Ishikawa (cell line): ENCODE measurements at regions not wholly inside any gene's neighbourhood (a gene's known extent, or its start where the extent isn't known, plus 50 kb on each side); places are given as distances from the start of the nearest gene placed in this dataset.

Experiments
- CEBPB ChIP-seq: IDR thresholded peaks from 2 replicates; pipeline ENCODE4 v1.6.1; 2012
- CREB1 ChIP-seq: IDR thresholded peaks from 2 replicates; pipeline ENCODE4 v1.6.1; 2012; ENCODE audit warnings: low read depth
- EGR1 ChIP-seq: IDR thresholded peaks from 2 replicates; pipeline ENCODE4 v1.6.1; 2012
- EP300 ChIP-seq: IDR thresholded peaks from 2 replicates; pipeline ENCODE4 v1.6.1; 2012; ENCODE audit warnings: borderline replicate concordance
- FOXM1 ChIP-seq: IDR thresholded peaks from 2 replicates; pipeline ENCODE4 v1.6.1; 2012; ENCODE audit warnings: low read depth, borderline replicate concordance
- MAX ChIP-seq: IDR thresholded peaks from 2 replicates; pipeline ENCODE4 v1.6.1; 2012
- NFIC ChIP-seq: IDR thresholded peaks from 2 replicates; pipeline ENCODE4 v1.6.1; 2012
- RAD21 ChIP-seq: IDR thresholded peaks from 2 replicates; pipeline ENCODE4 v1.6.1; 2012; ENCODE audit warnings: low read depth
- REST ChIP-seq: IDR thresholded peaks from 2 replicates; pipeline ENCODE4 v1.6.1; 2012; ENCODE audit warnings: low read depth, mild to moderate bottlenecking
- TAF1 ChIP-seq: IDR thresholded peaks from 2 replicates; pipeline ENCODE4 v1.6.1; 2012; ENCODE audit warnings: low read depth, mild to moderate bottlenecking
- TCF12 ChIP-seq: IDR thresholded peaks from 2 replicates; pipeline ENCODE4 v1.6.1; 2012; ENCODE audit warnings: low read depth
- TEAD4 ChIP-seq: IDR thresholded peaks from 2 replicates; pipeline ENCODE4 v1.6.1; 2012
- USF1 ChIP-seq: IDR thresholded peaks from 2 replicates; pipeline ENCODE4 v1.6.1; 2012
- YY1 ChIP-seq: IDR thresholded peaks from 2 replicates; pipeline ENCODE4 v1.6.1; 2012; ENCODE audit warnings: low read depth
- ZBTB7A ChIP-seq: IDR thresholded peaks from 2 replicates; pipeline ENCODE4 v1.6.1; 2012; ENCODE audit warnings: low read depth

- TF ChIP-seq CEBPB: no peak
- no peak for TF ChIP-seq ZBTB7A
- no peak for TF ChIP-seq RAD21
- TF ChIP-seq NFIC: no peak
- TF ChIP-seq TCF12: no peak
- TF ChIP-seq USF1: no peak
- no peak for TF ChIP-seq EP300
- no peak for TF ChIP-seq EGR1
- no peak for TF ChIP-seq REST
- TF ChIP-seq CREB1: no peak
- TF ChIP-seq YY1: no peak
- TF ChIP-seq FOXM1: no peak
- TF ChIP-seq TEAD4: no peak
- TF ChIP-seq TAF1: no peak
- TF ChIP-seq MAX: no peak
These were observed 134.6 kb downstream of the TEX36 start for GRCh38 chr10:125548356-125548755.

GRCh38 chr10:125547010-125547650 lies 135.8 kb downstream of the TEX36 start:
- TF ChIP-seq FOXM1 (no peak), EP300 (no peak), EGR1 (no peak), RAD21 (no peak), MAX (no peak), TCF12 (no peak), REST (no peak), TEAD4 (no peak), CEBPB (no peak), TAF1 (no peak), NFIC (no peak), CREB1 (no peak), YY1 (no peak), USF1 (no peak), ZBTB7A (no peak)

- TF ChIP-seq CREB1 (no peak), MAX (no peak), EP300 (no peak)
These were observed 139.2 kb downstream of the TEX36 start for GRCh38 chr10:125543796-125544195.

- peak; percentile 55 for TF ChIP-seq NFIC
- TF ChIP-seq MAX: peak; percentile 43
- TF ChIP-seq EP300: no peak
These were observed 143.8 kb downstream of the TEX36 start for GRCh38 chr10:125538947-125539731.

GRCh38 chr10:125536236-125536635 lies 146.7 kb downstream of the TEX36 start:
- TF ChIP-seq EGR1 (no peak), USF1 (no peak), FOXM1 (no peak), EP300 (no peak), TCF12 (no peak), YY1 (no peak), NFIC (no peak), REST (no peak), CEBPB (no peak), TEAD4 (no peak)
